ENCODE measurements at regions not wholly inside any gene's neighbourhood (a gene's known extent, or its start where the extent isn't known, plus 50 kb on each side); places are given as distances from the start of the nearest gene placed in this dataset.

GRCh38 chr11:19661827-19662226, 50.8 kb upstream of the NAV2 start:
- no peaks in the 10 kb centered on the region for H3K36me3 Mint-ChIP-seq
- H3K4me3 Mint-ChIP-seq, result no peak overlapping the region
- H3K27ac Mint-ChIP-seq, result peak overlapping the region in 1 of 6 donors; percentile 25
- H3K4me1 Mint-ChIP-seq, result no peaks in the 10 kb centered on the region
- no peak for DNase-seq
- peaks cover 0 to 14% (median 13%) of the 10 kb centered on the region in 3 donors for H3K27me3 Mint-ChIP-seq
- no peaks in the 10 kb centered on the region for H3K9me3 Mint-ChIP-seq
- ATAC-seq (ENCODE audit: low read depth in 2 of 2), result no peak

DNA sequence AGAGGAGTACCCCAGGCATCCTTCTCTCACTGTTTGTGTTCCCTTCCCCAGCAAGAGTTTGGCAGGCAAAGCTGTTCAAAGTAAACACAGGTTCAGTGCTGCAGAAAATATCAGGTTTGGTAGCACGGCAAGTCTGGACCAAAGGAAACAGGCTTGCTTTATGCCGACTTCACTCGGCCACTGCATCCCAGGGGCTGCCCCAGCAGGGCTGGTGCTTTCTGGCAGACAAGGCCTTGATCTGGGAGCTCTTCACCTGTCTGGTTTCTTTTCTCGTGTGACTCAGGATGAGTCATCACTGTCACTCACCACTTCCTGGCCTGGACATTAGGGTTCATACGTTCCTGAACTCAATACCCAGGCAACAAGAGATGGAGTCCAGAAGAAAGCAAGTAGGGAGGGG, 52.6 kb upstream of the NAV2 start:
- no peak for ATAC-seq (ENCODE audit: low read depth in 2 of 2)
- H3K4me1 Mint-ChIP-seq, result no peaks in the 10 kb centered on the region
- H3K36me3 Mint-ChIP-seq, result no peaks in the 10 kb centered on the region
- H3K27ac Mint-ChIP-seq, result no peak overlapping the region
- H3K9me3 Mint-ChIP-seq, result peaks cover 0 to 2% (median under 1%) of the 10 kb centered on the region in 7 donors
- no peak overlapping the region for H3K4me3 Mint-ChIP-seq
- H3K27me3 Mint-ChIP-seq, result peaks cover 0 to 13% (median 8%) of the 10 kb centered on the region in 3 donors
- DNase-seq, result no peak

DNA sequence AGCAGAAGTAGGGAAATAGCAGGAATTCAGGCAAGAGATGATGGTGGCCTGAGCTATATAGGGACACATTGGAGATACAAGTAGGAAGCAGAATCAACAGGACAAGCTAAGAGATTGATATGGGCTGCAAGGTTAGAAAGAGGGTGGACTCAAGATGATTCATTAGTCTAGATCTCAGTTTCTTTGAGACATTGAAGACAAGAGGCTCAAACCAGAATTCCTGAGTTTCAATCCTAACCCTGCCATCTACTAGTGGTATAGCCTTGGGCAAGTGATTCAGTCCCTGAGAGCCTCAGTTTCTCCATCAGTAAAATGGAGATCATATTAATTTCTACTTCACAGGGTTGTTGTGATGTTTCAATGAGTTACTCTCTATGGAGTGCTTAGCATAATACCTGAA, 53.1 kb upstream of the NAV2 start:
- H3K36me3 Mint-ChIP-seq, result no peaks in the 10 kb centered on the region
- no peak overlapping the region for H3K4me3 Mint-ChIP-seq
- H3K4me1 Mint-ChIP-seq, result no peaks in the 10 kb centered on the region
- no peak for DNase-seq
- peaks cover 0 to 6% (median 4%) of the 10 kb centered on the region in 7 donors for H3K9me3 Mint-ChIP-seq
- H3K27me3 Mint-ChIP-seq, result peaks cover 0 to 13% (median 8%) of the 10 kb centered on the region in 3 donors
- H3K27ac Mint-ChIP-seq, result no peak overlapping the region
- no peak for ATAC-seq (ENCODE audit: low read depth in 2 of 2)

- Mint-ChIP-seq H3K4me3 (no peak overlapping the region), H3K27me3 (peaks cover 0 to 8% (median 5%) of the 10 kb centered on the region in 3 donors), H3K4me1 (no peaks in the 10 kb centered on the region), H3K9me3 (peaks cover 0 to 8% (median 4%) of the 10 kb centered on the region in 7 donors), H3K27ac (no peak overlapping the region), H3K36me3 (no peaks in the 10 kb centered on the region)
- ATAC-seq (ENCODE audit: low read depth in 2 of 2) (no peak), DNase-seq (no peak)
Measured at GRCh38 chr11:19658344-19658743, 54.3 kb upstream of the NAV2 start.

- Mint-ChIP-seq H3K27me3 (peaks cover 0 to 13% (median 4%) of the 10 kb centered on the region in 3 donors), H3K4me3 (no peak overlapping the region), H3K4me1 (no peaks in the 10 kb centered on the region), H3K36me3 (no peaks in the 10 kb centered on the region), H3K27ac (no peak overlapping the region), H3K9me3 (peaks cover 0 to 8% (median 4%) of the 10 kb centered on the region in 7 donors)
- DNase-seq (no peak), ATAC-seq (ENCODE audit: low read depth in 2 of 2) (no peak)
Measured at GRCh38 chr11:19656140-19656541, 56.5 kb upstream of the NAV2 start.

DNA sequence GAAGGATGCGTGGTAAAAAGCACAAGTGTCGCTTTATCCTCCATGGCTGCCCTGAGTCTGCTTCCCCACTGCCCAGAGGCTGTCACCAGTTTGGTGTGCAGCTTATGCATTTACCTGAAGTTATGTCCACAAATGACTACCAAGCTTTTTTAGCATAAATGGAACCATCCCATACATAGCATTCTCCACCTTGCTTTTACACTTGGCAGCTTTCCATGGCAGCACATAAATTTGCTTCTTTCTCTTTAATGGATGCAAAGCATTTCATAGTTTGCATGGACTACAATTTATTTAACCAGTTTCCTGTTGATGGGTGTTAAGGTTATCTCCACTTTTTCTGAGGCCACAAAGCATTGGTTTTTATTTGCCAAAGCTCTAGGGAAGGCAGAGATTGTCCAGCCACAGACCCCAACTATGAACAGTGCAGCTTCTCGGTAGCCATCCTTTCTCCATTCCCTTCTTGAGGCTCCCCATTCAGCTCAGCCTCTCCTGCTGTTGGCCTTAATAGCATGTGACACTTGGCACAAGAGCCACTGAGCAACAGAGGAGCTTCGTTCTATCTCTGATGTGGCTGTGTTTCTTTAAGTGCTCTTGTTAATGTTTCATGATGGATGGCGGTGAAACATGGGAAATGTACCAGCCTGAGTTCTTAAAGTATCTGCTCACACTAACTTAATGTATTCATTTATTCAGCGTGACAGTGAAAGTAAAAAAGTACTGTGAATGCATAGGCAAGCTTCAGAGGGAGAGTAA, 59.8 kb upstream of the NAV2 start:
- H3K9me3 Mint-ChIP-seq, result peaks cover 0 to 8% (median 4%) of the 10 kb centered on the region in 7 donors
- ATAC-seq (ENCODE audit: low read depth in 2 of 2), result no peak
- H3K4me1 Mint-ChIP-seq, result no peaks in the 10 kb centered on the region
- no peaks in the 10 kb centered on the region for H3K36me3 Mint-ChIP-seq
- H3K27ac Mint-ChIP-seq, result no peak overlapping the region
- H3K4me3 Mint-ChIP-seq, result no peak overlapping the region
- DNase-seq, result no peak
- H3K27me3 Mint-ChIP-seq, result peaks cover 5 to 19% (median 10%) of the 10 kb centered on the region in 3 donors

- Mint-ChIP-seq H3K4me3 (no peak overlapping the region), H3K9me3 (peaks cover 0 to 8% (median 4%) of the 10 kb centered on the region in 7 donors), H3K27me3 (peaks cover 5 to 20% (median 10%) of the 10 kb centered on the region in 3 donors)
Measured at GRCh38 chr11:19651653-19652052, 61.0 kb upstream of the NAV2 start.

GRCh38 chr11:19651028-19651427, 61.6 kb upstream of the NAV2 start:
- ATAC-seq (ENCODE audit: low read depth in 2 of 2) (no peak), DNase-seq (no peak)
- no peak overlapping the region for H3K27ac Mint-ChIP-seq
- H3K4me3 Mint-ChIP-seq, result no peak overlapping the region
- peaks cover 10 to 23% (median 11%) of the 10 kb centered on the region in 3 donors for H3K27me3 Mint-ChIP-seq
- peaks cover 0 to 8% (median 4%) of the 10 kb centered on the region in 7 donors for H3K9me3 Mint-ChIP-seq
- H3K36me3 Mint-ChIP-seq, result no peaks in the 10 kb centered on the region
- no peaks in the 10 kb centered on the region for H3K4me1 Mint-ChIP-seq

More at GRCh38 chr11:19651653-19652052, 61.0 kb upstream of the NAV2 start:
- Mint-ChIP-seq H3K27ac (no peak overlapping the region), H3K36me3 (no peaks in the 10 kb centered on the region), H3K4me1 (no peaks in the 10 kb centered on the region)
- ATAC-seq (ENCODE audit: low read depth in 2 of 2) (no peak), DNase-seq (no peak)

- Mint-ChIP-seq H3K4me3 (no peak overlapping the region), H3K27me3 (peaks cover 10 to 23% (median 13%) of the 10 kb centered on the region in 3 donors), H3K36me3 (no peaks in the 10 kb centered on the region), H3K27ac (no peak overlapping the region), H3K9me3 (peaks cover 0 to 8% (median 4%) of the 10 kb centered on the region in 7 donors), H3K4me1 (no peaks in the 10 kb centered on the region)
- no peak for ATAC-seq (ENCODE audit: low read depth in 2 of 2)
- DNase-seq, result no peak
Measured at GRCh38 chr11:19650467-19650866, 62.2 kb upstream of the NAV2 start.

DNA sequence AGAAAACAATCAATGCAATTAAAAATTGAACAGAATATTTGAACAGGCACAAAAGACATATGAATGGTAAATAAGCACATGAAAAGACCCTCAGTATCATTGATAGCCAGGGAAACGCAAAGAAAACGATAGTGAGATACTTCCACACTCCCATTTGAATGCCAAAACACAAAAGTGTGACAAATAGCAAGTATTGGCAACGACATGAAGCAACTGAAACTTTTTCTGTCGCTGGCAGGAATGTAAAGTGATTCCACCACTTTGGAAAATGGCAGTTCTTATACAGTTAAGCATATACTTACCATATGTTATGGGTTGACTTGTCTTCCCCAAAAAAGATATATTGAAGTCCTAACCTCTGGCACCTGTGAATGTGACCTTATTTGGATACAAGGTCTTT, 62.9 kb upstream of the NAV2 start:
- no peak for ATAC-seq (ENCODE audit: low read depth in 2 of 2)
- Mint-ChIP-seq H3K4me3 (no peak overlapping the region), H3K27me3 (peaks cover 10 to 23% (median 13%) of the 10 kb centered on the region in 3 donors), H3K36me3 (no peaks in the 10 kb centered on the region), H3K27ac (no peak overlapping the region), H3K4me1 (no peaks in the 10 kb centered on the region), H3K9me3 (peaks cover 0 to 4% (median 0%) of the 10 kb centered on the region in 7 donors)
- DNase-seq, result no peak

GRCh38 chr11:19648321-19648720, 64.3 kb upstream of the NAV2 start:
- ATAC-seq (ENCODE audit: low read depth in 2 of 2), result no peak
- no peak for DNase-seq
- H3K4me3 Mint-ChIP-seq, result no peak overlapping the region
- no peaks in the 10 kb centered on the region for H3K36me3 Mint-ChIP-seq
- peaks cover 0 to 5% (median 0%) of the 10 kb centered on the region in 7 donors for H3K9me3 Mint-ChIP-seq
- H3K4me1 Mint-ChIP-seq, result no peaks in the 10 kb centered on the region
- H3K27ac Mint-ChIP-seq, result no peak overlapping the region
- H3K27me3 Mint-ChIP-seq, result peaks cover 10 to 23% (median 17%) of the 10 kb centered on the region in 3 donors

DNA sequence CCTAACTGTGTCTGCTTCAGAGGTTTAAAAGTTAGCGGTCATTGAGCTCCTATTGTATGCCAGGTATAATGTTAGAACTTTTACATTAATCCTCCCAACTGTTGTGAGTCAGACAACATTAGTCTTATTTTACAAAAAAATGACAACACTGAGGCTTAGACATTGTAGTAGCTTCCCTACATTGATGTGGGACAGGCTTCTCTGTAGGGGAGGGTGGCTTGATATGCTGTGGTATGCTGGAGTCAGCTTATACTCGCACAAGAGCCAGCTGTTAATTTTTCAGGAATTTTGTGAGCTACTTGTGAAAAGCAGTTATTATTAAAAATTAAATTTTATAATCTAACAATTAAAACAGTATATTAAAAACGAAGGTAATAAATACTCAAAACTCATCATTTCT, 64.8 kb upstream of the NAV2 start:
- peaks cover 10 to 20% (median 17%) of the 10 kb centered on the region in 3 donors for H3K27me3 Mint-ChIP-seq
- peaks cover 0 to 5% (median 2%) of the 10 kb centered on the region in 7 donors for H3K9me3 Mint-ChIP-seq
- H3K27ac Mint-ChIP-seq, result no peak overlapping the region
- no peaks in the 10 kb centered on the region for H3K4me1 Mint-ChIP-seq
- ATAC-seq (ENCODE audit: low read depth in 2 of 2), result no peak
- H3K36me3 Mint-ChIP-seq, result no peaks in the 10 kb centered on the region
- no peak overlapping the region for H3K4me3 Mint-ChIP-seq
- no peak for DNase-seq

- Mint-ChIP-seq H3K4me3 (no peak overlapping the region), H3K27ac (peak overlapping the region in 1 of 6 donors; percentile 38), H3K27me3 (peaks cover 16 to 23% (median 21%) of the 10 kb centered on the region in 3 donors), H3K36me3 (no peaks in the 10 kb centered on the region), H3K4me1 (no peaks in the 10 kb centered on the region), H3K9me3 (peaks cover 0 to 5% (median 3%) of the 10 kb centered on the region in 7 donors)
- no peak for ATAC-seq (ENCODE audit: low read depth in 2 of 2)
- DNase-seq, result no peak
Measured at GRCh38 chr11:19646921-19647320, 65.7 kb upstream of the NAV2 start.

DNA sequence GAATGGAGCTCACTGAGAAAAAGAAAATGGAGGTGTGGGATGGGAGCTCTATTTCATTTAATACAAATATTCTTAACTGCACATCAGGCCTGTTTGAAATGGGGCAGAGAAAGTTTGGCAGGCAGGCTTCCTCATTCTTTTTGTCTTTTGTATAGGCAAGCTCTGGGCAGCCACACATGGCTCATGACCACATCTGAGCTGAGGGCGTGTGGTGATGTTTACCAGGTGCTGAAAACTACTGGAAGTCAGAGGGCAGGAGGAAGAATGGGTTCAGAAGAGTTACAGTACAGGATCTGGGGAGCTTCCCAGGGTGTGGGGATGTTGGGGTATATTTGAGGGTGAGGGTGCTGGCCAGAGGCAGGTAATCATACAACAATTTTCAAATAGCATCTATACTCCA, 66.3 kb upstream of the NAV2 start:
- Mint-ChIP-seq H3K4me1 (no peaks in the 10 kb centered on the region), H3K36me3 (no peaks in the 10 kb centered on the region), H3K27ac (no peak overlapping the region), H3K27me3 (peaks cover 22 to 28% (median 24%) of the 10 kb centered on the region in 3 donors), H3K4me3 (no peak overlapping the region), H3K9me3 (peaks cover 0 to 5% (median 3%) of the 10 kb centered on the region in 7 donors)
- ATAC-seq (ENCODE audit: low read depth in 2 of 2) (no peak), DNase-seq (no peak)

Data from naive B cell (primary cell).